NCI-H187 treated with DMSO at 0.1 percent for 48 hours (cell line): ENCODE measurements at regions not wholly inside any gene's neighbourhood (a gene's known extent, or its start where the extent isn't known, plus 50 kb on each side); places are given as distances from the start of the nearest gene placed in this dataset.

Experiments used
- DNase-seq: peaks from one replicate; lab custom pipeline; 2025; lab: John Stamatoyannopoulos, UW

DNA sequence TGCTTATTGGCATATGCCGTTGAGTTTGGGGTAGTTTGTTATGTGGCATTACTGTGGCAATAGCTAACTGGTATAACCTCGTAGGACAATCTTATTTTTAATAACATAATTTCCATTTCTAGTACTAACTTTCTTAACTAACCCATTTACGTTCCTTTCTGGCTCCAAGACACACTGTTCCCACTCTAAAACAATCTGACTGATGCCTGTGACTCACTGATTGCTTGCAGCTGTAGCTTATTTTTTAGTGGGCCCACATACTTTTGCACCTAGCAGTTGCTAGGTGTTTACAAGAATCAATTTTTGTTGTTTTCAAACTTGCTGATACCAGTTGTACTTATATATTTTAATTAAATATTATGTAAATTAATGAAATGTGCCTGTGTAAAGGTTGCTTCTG, 52.2 kb downstream of the FAT3 start:
- DNase-seq: no peak

DNA sequence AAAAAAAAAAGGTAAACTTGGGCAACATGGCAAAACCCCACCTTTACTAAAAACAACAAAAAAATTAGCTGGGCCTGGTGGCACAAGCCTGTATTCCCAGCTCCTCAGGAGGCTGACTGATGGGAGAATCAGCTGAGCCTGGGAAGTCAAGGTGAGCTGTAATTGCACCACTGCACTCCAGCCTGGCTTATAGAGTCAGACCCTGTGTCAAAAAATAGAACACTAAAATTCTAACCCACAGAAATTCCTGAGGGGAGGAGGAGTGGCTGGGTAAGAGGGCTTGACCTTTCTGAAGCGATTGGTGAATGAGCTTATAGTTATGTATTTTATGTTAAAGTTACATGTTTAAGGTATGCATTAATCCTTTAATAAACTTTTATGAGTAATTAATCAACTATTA, 53.3 kb downstream of the FAT3 start:
- DNase-seq: no peak

DNA sequence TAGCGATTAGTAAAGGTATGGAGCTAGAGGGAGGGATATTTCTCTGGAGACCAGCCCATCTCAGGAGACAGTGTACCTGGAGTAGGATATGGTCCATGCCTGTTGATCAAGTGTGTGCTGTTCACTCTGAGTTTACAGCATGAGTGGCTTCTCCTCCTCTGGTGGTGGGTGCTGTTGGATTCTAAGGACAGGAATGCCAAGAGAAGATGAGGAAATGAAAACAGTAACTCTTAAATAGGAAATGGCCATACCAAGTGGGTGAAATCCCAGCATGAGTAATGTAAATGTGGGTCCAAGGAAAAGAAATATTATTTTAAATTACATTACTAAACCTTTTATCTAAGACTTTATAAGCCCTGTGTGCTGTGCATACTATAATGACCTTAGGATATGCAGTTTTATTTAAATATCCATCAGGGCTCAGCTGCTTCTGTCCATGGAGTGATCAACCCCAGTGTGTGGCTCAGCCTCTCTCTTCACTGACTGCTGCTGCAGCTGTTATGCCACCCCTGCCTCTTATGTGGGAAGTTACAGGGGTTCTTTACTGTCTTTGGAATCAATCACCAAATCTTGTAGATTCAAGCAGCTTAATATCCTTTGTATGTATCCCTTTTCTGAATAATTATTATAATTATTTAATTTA, 54.3 kb downstream of the FAT3 start:
- DNase-seq: no peak

DNA sequence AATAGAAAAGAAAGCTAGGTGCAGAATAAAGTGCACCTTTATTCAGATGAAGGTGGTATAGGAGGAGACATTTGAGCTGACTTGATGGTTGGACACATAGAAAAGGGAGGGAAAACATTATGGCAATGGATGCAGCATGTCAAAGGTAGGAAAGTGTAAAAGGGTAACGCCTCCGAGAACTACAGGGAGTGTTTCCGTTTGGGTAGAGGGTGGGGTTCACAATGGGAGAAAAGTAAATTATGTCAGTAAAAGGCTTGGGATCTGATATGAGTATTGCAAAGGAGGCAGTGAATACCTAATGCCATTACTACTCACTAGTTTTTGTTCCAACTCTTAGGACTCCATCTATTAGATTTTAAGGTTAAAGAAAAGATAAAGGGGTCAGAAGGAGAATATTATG, 59.5 kb downstream of the FAT3 start:
- DNase-seq: no peak

DNA sequence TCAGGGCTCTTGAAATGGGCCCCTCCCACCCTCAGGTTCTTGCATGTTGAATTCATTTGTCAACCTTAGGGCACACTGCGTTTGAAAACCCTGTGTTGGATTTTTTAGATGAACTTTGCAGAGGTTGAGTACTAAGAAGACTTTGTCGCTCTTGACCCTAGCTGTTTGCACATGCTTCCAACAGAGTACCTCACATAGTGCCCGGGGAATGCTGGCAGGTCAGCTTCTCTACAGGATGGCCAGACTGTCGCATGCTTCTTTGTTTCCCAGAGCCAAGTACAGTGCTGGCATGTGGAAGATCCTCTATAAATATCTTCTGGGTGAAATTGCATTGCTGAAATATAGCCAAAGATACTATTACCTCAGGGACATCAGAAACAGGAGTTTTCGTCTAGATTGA, 59.9 kb downstream of the FAT3 start:
- no peak for DNase-seq

DNA sequence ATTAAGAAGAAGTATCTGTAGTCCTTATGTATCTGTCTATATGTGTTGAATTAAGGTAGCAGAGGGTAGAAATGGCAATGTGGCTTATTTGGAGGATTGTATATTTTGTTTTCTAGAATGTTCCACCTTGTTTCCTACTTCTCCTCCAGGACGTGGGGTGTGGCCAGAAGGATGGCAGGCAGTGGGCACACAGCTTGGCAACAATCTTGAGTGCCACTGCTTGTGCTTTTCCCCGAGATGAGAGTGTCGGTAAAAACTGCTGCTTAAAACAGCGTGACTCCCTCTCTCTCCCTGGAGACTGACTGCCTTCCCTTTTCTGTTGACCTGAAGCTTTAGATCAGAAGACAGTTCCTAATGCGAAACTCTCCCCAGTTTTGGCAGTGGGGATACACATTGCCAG, 61.2 kb downstream of the FAT3 start:
- DNase-seq: no peak

DNA sequence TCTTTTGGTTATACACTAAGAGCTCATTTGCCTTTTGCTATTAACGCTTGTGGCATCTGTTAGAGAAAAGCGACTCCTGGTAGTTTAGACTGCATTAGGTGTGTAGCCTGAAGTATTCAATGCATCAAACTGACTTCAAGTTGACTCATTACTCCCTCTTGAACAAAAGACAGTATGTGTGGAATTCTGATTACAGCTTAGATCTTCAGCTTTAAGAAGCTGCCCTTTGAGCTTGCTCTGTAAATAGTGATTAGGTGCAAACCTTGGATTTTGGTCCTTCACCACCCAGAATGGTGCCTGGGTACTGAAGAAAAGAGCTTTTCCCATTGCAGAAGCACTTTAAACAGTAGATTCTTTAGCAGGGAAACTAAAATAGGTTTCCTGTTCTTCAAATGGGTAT, 62.1 kb downstream of the FAT3 start:
- DNase-seq: no peak

DNA sequence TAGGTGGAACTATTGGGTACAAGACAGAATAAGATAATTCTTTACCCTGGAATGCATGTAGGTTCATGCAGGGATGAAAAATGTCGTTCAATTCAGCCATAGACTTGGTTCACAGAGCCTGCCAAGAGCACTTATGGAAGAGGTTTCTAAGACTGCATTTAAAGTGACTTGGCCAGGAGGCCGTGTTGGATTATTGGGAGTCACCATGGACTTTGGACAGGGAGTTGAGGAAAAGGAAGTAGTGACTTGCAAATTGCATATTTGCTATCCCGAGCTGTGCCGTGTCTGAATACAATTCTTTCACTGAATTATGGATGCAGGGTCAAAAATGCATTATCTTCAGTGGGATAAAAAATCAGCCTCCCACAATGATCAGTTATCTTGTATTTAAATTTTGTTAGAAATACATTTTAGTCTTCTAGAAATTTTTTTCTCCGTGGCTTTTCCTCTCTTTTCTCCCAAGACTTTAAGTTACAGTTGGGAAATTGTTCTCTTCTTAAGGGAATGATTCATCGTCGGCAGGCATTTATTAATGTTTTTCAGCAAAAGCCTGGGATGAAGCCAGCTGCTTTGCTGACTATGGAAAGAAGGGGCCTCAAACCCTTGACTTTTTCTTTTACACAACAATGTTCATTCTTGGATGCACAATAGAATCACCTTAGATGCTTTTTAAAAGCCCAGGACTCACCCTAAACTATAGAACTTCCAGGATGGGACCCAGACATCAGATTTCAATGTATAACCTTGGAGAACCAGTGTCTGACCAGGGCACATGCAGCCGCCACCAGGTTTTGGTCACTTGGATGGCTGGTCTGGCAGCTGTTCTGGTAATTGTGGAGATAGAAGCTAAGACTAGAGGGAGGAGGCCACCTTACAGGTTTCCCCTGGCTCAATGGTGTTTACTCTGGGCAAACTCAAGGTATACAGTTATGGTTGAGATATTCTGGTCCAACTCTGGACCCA, 70.8 kb downstream of the FAT3 start:
- DNase-seq: no peak

DNA sequence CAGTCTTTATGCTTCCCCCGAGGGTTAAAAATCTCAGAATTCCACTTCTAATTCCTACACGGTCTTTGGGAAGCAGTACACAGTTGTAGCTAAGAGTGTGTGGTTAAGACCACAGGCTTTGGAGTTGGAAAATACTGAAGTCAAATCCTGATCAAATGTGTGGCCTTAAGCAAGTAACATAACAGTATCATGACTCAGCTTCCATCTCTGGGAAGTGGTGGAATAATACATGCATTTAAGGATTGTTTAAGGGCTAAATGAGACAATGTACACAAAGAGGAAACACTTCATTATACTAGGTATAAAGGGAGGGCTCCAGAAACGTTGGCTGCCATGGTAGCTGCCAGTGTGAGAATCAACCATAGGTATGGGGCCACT, 71.5 kb downstream of the FAT3 start:
- no peak for DNase-seq

DNA sequence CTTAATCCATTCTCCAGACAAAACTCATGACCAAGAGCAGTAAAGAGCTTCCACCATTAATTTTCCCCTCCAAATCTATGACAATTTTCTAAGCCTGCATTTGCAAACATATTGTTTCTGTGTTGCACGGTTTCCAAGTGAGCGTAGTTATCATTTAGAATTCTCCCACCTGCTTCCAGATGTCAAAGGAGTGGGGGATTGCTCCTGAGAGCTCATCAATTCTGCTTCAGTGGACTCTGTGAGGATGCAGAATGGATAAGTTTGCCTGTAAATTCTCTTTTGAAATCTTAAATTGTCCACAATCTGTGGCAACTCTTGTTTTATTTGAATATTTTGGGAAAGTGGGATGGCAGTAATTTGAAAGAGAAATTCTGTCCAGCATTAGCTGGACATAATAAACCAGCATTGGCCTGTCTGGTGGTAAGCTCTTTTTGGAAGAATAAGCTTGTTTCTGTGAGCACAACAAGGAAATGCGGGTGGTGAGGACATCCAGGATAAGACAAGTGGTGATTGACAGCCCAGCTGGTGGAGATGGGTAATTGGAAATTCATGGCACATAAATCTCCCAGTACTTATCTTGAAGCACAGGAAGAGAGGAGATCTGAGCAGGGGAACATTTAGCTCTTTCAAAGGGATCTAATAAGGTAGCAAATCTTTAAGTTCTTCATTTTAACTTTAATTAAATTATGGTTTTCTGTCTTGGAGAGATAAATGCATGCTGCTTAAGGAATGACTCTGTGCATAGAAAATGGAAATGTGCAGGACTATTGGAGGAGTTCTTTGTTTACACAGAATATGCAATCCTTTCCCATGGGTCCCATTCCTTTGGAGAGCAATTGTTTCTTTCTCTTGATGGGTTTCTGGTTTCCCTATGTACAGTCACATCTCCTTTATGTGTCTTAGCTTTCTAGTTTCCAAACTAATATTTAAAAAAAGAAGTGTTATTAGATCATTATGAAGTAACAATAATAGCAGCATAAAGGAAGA, 73.2 kb downstream of the FAT3 start:
- peak; percentile 60 for DNase-seq

DNA sequence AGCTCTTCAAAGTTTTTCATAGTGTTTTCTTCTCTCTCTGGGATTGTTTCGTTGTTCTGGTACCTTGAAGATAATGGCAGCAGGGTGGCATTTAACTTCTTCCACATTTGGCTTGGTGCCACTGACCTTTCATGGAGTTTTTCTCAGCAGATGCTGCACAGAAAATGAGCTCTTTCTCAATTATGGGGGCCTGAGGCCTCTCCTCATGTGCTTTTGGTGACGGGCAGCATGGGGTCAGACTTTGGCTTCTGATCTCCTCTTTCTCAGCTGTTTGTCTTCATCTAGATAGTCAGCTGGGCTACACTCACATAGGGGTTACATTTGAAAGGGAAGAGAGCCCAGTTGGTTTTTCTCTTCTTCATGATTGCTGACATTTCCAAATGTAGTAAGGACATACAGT, 76.3 kb downstream of the FAT3 start:
- DNase-seq: no peak

DNA sequence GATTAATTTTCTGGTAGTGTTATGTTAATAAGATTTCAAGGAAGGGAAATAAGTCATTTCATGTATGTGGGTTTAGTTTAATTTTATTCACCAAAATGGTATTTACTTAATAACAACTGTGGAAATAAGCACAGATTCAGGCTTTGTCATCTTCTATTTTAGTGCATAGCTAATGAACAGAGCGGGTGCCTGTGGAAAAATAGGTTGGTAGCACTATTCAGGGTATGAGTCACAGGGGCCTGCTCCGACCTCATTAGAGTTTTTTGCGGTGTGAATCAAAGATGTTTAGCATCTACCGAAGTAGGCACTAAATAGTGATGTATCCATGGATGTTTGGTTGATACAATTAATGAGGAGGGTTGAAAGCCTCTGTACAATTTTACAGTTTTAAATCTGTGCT, 78.2 kb downstream of the FAT3 start:
- no peak for DNase-seq

DNA sequence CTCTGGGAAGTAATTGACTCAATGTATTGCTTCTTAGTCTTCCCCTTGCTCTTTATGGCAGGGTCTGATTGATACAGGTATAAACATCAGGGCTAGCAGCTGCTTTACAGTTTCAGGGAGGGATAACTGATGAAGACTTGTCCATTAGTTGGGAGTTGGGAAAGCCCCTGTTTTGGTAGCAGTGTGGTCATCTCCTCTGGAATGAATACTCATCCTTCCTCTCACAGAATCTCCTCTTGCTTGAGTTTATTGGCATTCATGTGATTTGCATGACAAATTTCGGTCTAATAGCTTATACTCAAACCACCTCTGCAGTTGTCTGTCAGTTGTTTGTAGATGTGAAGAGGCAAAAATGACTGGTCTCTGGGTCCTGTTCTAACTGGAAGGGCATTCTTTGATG, 79.7 kb downstream of the FAT3 start:
- DNase-seq: no peak

DNA sequence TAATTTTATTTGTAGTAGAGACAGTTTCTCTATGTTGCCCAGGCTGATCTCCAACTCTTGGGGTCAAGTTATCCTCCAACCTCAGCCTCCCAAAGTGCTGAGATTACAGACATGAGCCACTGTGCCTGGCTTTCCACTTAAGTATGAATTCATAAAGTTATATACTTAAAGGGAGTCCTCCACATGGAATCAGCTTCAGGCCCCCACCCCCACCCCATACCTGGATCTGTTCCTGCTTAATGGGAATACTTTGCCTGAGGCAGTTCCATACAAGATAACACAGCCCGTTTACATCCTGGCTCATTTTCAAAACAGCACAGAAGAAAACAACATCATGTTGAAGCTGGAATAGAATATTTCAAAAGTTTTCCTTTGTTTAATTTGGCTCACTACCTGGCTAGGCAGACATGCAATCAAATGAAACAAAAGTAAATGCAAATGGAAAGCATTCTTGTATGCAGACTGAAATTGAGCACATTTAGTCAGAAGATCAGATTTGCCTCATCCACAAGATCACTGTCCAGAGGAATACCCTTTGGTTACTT, 82.4 kb downstream of the FAT3 start:
- DNase-seq: no peak

DNA sequence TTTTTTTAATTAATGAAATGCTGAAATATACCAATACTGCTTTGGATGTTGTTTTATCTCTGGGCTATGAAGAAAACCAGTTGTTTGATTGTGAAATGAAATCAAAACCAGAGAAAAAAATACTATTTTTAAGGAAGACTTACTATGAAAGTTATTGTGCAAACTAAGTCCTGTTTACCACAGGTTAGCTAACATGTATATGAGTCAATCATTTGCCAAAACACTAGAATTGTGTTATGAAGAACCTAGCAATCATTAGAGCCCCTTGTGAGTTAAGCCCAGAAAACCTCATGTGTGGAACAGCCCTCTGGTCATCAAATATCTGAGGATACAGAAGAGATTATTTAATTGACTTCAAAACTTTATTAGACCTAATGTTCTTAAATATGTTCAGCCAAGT, 83.7 kb downstream of the FAT3 start:
- DNase-seq: no peak

DNA sequence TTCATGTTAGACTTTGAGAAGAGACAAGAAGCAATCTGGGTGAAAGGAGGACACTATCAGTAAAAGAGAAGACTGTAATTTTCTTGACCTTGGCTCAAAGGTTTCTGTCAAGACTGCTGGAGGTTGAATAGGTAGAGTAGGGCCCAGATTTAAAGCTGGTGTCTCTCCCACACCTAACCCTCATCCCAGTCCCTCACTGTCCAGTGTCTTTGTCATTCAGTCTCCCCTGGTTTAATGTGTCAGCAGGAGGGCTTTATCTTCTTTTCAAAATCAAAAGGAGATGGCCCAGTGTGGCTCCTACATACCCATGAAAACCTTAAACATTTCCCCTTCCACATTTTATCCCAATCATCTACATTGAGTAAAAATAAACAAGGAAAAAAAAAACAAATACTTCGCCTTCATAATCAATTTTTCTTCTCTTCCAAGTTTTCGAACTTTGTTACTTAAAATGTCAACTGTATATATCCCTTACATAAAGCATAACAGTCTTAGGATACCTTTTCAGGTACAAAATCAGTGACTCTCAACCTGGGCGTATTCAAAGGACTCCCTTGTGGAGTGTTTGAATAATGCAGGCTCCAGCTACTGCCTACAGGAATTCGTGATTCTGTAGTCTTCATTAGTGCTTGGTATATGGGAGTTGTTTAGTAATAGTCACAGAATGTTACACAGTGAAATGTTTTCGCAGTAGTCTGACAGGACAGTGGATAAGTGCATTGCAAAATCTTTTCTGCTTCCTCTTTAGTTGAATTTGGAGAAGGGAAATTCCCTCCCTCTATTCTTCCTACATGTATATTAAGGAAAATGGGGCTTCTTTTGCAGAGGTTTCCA, 87.2 kb downstream of the FAT3 start:
- no peak for DNase-seq

DNA sequence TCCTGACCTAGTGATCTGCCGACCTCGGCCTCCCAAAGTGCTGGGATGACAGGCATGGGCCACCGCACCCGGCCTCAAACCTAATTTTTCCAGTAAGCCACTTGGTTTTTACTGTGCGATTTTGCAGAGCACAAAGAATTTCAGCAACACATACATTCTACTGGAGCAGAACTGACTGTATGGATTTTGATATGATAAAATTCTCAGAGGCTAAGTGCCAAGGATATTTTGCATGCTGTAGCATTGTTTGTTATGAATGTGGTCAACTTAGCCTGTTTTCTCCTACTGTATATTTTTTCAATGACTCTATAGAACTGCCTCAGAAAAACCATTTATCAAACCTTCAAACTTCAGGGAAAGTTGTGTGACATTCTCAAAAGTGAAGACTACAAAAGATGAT, 89.2 kb downstream of the FAT3 start:
- no peak for DNase-seq

DNA sequence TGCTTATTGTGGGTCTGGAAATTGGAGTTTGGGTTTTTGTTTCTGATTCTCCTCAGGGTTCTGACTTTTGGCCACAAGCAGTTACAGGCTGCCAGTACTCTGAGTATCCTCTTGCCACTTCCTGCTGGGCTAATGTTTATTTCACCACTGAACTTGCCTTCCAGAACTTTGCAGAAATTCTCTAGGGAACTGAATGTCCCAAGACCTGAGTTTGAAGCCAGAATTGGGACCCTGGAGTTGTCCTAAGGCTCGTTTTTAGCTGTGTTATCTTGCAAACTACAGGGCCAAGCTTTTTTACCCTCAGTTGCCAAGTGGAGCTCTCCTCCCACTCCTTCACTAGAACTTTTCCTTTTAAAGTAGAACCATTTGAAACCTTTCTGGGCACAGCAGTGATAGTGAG, 89.9 kb downstream of the FAT3 start:
- DNase-seq: no peak

DNA sequence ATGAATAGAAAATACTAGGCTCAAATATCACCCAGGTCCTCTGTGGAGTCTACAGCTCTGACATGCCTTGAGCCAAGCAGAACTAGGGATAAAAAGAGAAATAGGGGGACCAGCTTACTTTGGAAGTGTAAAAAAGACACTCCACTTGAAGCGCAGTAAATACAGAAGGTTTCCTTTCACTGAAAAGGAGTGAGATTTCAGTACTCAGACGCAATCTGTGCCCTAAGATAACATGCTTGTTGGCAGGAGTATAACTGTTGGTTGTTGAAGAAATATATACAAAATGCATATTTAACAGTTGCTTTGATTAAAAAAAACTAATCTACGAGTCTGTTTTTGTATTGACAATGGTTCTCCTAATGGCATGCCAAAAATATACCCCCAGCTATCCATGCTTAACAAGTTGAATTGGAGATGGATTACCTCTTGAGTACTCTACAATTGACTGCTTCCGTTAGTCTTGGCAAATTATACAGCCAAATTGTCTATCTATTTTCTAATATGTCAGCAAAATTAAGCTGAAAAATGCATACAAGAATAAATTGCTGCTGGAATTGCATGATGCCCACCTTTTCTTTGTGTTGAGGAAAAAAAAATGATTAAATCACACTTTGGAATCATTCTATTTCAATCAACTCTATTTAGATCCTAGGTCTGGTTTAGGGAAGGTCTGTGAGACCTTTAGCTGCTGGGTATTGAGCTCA, 91.6 kb downstream of the FAT3 start:
- DNase-seq: no peak

DNA sequence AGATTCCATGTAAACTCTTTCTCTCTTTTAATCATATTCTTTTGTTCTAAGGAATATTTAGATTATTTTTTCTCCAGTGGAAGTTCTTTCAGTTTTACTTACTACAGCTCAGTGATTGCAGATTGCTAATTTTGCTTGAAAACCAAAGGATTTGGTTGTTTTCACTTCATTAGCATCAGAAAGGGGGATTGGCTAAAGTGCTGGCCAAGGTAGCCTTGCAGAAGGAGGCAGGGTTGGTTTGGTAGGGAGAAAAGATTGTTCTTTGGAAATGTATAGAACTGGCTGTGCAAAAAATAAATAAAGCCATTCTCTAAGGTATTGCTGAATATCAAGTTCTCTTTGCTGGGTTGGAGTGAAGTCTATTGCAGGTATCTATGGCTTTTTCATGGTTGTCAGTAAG, 92.6 kb downstream of the FAT3 start:
- no peak for DNase-seq

DNA sequence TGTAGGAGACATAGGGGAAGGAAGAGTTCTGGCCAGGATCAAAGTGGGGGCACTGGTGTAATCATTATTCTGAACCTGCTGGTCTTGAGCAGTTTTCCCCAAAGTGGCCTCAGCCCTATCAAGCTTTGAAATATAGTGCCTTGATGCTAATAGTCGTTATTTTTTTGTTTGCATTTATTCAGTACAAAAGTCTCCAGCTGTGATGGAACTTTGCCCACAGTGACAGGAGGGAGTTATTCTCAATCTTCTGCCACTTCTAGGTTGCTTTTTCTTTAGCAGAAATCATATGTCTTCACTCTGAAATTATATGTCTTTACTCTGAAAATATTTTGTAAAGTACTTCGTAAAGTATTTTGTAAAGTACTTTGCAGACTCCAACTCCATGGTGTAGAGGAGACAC, 93.1 kb downstream of the FAT3 start:
- no peak for DNase-seq
